Activated T-helper 1 cell treated with anti-CD3 and anti-CD28 coated beads, Interleukin-2, amount 50 U/mL, for 16 hours (primary cell): ENCODE measurements at regions not wholly inside any gene's neighbourhood (a gene's known extent, or its start where the extent isn't known, plus 50 kb on each side); places are given as distances from the start of the nearest gene placed in this dataset.

ENCODE experiments used
- DNase-seq, 2 donors: peaks; one replicate each; pipeline ENCODE4 v3.0.0-alpha.2; 2020; ENCODE audit warnings: low read depth in 1 of 2, low spot score in 1 of 2

GRCh38 chr5:156109317-156110023 lies 217.5 kb upstream of the SGCD start:
- DNase-seq = no peak

DNA sequence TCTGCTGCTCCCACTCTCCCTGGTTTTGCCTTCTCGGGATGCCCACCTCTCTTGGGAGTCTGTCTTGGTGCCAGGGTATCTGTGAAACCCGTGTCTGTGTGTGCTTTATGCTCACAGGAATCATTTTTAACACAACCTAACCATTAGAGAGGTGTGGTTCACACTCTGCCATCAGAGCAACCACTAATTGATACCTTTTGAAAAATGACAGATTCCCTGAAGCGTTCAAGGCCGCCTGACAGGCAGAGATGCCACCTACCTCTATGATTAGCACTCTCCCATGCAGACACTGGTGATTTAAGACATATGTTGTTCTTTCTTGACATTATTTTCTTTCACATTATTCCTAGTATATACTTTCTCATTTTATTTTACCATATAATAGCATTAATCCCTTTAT lies 207.3 kb upstream of the SGCD start:
- DNase-seq = no peak

- DNase-seq = no peak
Measured at GRCh38 chr5:156120777-156121176, 206.2 kb upstream of the SGCD start.

DNA sequence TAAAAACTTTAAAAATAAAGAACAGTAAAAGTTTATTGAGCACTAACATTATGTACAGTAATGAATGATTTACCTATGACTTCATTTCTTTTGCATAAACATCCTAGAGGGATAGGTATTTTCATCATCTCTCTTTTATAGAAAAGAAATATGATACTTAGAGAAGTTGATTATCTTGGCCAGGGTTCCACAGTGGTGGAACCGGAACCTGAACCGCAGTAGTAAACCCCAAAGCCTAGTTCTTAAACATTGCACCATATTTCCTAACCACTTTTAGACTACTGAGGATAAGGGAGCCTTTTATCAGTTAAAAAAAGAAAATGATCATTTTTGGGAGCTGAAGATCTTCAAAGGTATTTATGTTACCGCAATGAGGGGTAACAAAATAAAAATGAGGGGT lies 205.7 kb upstream of the SGCD start:
- no peak for DNase-seq

DNA sequence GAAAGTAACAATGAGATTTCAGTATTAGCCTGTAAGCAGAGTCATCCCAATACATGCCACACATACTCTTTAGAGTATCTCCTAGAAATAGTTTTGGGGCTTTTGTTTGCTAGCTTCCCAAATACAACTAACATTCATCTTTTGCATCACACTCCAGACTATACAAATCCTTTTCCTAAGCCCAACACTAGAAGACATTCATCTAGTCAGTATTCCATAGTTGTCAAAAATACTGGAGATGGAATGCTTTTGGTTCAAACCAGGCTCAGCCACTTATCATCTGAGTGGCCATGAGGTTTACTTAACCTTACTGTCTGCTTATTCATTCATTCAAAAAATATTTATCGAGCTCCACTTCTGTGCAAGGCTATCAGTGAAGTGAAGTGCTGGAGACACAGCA lies 205.1 kb upstream of the SGCD start:
- no peak for DNase-seq

- no peak for DNase-seq
Measured at GRCh38 chr5:156124708-156125107, 202.3 kb upstream of the SGCD start.

GRCh38 chr5:156125118-156125517 lies 201.8 kb upstream of the SGCD start:
- DNase-seq = no peak

GRCh38 chr5:156126716-156127115 lies 200.2 kb upstream of the SGCD start:
- no peak for DNase-seq

GRCh38 chr5:156128026-156128425 lies 198.9 kb upstream of the SGCD start:
- no peak for DNase-seq

GRCh38 chr5:156134216-156134615 lies 192.7 kb upstream of the SGCD start:
- no peak for DNase-seq

DNA sequence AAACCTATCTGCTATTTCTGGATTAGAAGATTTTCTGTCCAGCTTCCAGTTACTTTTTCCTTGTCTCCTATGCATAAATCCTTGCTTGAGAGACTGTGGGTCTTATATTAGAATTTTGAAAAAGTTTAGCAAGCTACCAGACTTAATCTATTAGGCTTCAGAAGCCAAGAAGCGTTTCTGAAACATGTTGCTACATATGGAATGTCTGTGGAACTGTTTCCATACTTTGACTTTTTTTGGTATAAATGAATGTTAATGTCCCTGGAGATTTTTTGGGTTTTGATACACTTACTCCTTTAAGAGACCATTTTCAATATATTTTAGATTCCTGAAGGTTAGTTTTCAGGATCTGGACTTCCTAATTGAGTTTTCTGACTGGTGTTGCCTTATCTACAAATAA lies 191.4 kb upstream of the SGCD start:
- DNase-seq = no peak

GRCh38 chr5:156137071-156137869 lies 189.7 kb upstream of the SGCD start:
- DNase-seq = no peak

DNA sequence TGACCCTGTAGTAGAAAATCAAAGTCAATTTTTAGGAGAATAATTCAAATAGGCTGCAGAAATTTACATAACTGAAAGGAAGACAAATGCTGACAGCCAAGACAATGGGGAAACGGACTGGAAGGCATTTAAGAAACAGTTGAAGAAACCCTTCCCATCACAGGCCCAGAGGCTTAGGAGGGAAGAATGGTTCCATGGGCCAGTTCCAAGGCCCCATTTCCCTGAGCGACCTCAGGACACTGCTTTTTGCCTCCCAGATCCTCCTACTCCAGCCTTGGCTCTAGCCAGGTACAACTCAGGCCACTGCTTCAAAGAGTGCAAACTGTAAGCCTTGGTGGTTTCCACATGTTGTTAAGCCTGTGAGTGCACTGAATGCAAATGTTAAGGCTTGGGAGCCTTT lies 184.1 kb upstream of the SGCD start:
- DNase-seq = no peak

- no peak for DNase-seq
Measured at GRCh38 chr5:156147261-156147943, 179.6 kb upstream of the SGCD start.

DNA sequence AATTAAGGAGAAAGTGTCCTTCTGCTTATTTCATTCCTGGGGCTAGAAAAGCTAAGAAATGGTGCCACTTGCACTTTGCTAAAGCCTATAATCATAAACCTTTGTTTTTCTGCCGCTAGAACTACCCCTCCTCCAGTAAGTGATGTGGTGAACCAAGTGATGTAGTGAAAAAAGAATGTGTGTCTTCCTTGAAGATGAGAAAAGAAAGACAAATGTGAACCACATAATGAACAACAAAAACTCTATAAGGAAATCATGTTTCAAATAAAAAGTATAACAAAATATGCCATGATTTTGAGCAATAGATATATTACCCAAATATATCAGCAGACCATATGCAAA lies 179.0 kb upstream of the SGCD start:
- no peak for DNase-seq

DNA sequence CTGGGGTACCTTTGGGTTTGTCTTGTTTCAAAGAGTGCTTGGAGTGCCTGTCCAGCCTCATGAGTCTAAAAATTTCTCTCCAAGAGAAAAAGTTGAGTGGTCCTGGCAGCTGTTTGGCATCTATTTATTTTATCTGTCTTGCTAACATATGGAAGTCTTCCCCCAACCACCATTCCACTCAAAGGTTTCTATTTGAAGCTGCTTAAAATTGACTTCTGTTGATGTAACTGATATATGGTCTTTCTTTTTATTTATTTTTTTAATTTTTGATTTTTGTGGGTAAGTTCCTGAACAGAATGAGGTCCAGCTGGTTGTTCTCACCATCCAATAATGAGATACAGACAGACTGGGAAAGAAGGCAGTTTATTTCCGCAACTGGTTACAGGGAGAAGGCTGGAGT lies 178.7 kb upstream of the SGCD start:
- DNase-seq = no peak

DNA sequence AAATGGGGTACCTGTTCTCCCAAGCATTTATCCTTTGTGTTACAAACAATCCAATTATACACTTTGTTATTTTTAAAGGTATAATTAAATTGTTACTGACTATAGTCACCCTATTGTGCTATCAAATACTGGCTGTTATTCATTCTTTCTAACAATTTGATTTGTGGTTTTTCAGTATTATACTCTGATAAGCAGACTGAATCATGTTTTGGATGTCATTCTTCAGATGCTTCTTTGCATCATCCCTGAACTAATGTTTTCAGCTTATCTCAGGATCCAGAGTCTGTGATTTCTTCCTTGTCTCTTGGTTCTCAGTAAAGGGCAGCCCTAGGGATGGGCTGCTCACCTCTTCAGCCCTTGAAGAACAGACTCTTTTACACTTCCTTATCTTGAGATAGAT lies 177.8 kb upstream of the SGCD start:
- no peak for DNase-seq

DNA sequence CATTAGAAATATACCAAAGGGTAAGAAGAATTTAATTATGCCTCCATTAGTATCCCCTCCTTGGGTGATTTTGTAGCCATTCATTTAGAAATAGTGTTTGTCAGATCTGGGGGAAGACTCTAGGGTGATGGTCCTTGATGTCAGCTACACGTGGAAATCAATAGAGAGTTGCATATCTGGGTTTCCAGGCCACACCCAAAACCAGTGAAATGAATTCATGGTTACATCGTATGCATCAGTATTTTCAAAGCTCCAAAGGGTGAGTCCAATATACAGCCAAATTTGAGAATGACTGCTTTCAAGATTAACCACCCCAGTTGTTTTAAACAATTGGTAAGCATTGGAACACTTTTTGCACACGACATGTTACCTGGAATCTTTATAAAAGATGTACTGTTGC lies 173.4 kb upstream of the SGCD start:
- DNase-seq = no peak

DNA sequence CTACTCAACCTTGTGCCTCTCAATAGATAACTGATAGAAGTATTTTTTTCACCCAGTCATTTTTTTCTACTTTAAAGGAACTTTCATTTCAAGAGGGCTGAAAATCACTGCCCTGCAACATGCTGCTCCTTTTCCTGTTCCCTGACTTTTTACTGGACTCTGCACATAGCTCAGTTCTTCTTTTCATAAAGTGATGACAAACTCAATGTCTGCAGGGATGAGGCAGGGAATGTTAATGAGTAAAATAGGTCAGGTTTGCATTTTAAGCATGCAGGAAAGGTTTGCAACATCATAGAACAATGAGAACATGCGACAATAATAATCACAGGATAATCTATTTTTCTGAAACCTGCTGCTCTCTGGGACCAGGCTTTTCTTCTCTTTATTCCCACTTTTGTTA lies 172.2 kb upstream of the SGCD start:
- no peak for DNase-seq

DNA sequence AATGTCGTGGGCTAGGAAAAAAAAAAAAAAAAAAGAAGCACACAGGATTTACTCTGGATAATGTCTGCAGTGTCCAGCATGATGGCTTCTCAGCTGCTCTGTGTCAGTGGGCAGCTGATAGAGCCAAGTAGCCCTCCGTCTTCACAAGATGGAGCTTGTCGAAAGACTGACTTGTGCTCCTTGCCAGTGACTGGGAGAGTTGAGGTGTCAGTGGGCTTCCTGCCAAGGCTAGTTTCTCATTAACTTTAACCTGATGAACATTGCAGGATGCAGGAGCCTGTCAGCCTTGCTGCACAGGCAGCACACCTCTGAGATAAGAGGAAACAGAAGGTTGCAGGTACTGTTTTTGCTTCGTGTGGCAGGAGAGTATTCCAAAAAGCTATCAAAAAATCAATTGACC lies 171.4 kb upstream of the SGCD start:
- no peak for DNase-seq

DNA sequence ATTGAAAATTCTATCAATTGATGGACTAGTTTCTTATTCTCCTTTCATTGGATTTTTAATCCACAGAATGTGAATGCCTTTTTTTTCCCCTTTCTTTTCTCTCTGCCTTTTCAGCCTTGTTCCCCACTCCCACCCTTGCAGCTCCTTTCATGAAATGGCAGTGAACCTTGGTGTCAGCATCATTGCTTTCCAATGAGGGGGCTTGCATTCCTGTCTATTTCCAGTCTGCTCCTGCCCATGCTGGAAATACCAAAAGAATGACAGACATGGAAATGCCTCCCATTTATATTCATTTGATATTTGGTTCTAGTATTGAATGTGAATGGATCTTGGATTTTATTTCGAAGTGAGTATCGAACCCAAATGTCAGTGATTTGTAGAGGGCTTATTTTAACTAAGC lies 162.7 kb upstream of the SGCD start:
- DNase-seq = no peak

DNA sequence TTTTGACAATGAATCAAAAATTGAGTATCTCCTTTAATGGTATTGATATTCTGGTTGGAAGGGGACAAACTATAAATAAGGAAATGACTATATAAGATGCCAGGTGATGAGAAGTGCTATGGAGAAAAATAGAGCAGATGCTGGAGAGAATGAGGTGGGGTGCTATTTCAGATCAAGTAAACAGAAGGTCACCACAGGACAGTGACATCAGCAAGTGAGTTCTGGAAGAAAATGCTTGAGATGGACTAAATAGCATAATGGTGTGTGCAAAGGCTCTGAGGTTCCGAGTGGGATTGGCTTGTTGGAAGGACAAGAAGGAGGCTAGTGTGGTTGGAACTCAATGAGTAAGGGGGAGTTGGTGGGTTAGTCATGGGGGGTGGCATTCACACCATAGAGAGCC lies 157.5 kb upstream of the SGCD start:
- DNase-seq = no peak
